Trophoblast cell (in vitro differentiated cells and primary cell): ENCODE measurements at regions not wholly inside any gene's neighbourhood (a gene's known extent, or its start where the extent isn't known, plus 50 kb on each side); places are given as distances from the start of the nearest gene placed in this dataset.
"Not testable (repeated sequence)": the region's sequence is repeated elsewhere in the genome, so short reads cannot be mapped to it uniquely, and the experiment has no call there.

Experiments
- DNase-seq, 2 donors: peaks; one replicate each; pipeline ENCODE4 v3.0.0-alpha.2; 2016
- H2AFZ ChIP-seq: 2 replicates; pipeline ENCODE4 v1.6.1; 2013; ENCODE audit warnings: low read length, moderate library complexity, mild to moderate bottlenecking; ENCODE audit not compliant: insufficient read depth, poor library complexity
- H2AK5ac ChIP-seq: 2 replicates; pipeline ENCODE4 v1.6.1; 2013; ENCODE audit warnings: mild to moderate bottlenecking, low read length
- H2BK120ac ChIP-seq: 2 replicates; pipeline ENCODE4 v1.6.1; 2013; ENCODE audit warnings: low read length, mild to moderate bottlenecking, moderate library complexity; ENCODE audit not compliant: insufficient read depth, poor library complexity
- H2BK12ac ChIP-seq: 2 replicates; pipeline ENCODE4 v1.6.1; 2013; ENCODE audit warnings: mild to moderate bottlenecking, low read length, moderate library complexity
- H2BK5ac ChIP-seq: 2 replicates; pipeline ENCODE4 v1.6.1; 2013; ENCODE audit warnings: low read length, low read depth, moderate library complexity, mild to moderate bottlenecking; ENCODE audit not compliant: poor library complexity
- H3K14ac ChIP-seq: 2 replicates; pipeline ENCODE4 v1.6.1; 2013; ENCODE audit warnings: mild to moderate bottlenecking, low read length
- H3K18ac ChIP-seq: 2 replicates; pipeline ENCODE4 v1.6.1; 2013; ENCODE audit warnings: mild to moderate bottlenecking, low read length
- H3K23ac ChIP-seq: 2 replicates; pipeline ENCODE4 v1.6.1; 2013; ENCODE audit warnings: low read length
- H3K27ac ChIP-seq: 2 replicates; pipeline ENCODE4 v1.5.1; 2013; ENCODE audit warnings: low read depth, mild to moderate bottlenecking, inconsistent platforms, low read length, moderate library complexity
- H3K27me3 ChIP-seq: 2 replicates; pipeline ENCODE4 v1.6.1; 2013; ENCODE audit warnings: inconsistent platforms, mild to moderate bottlenecking, low read length, moderate library complexity; ENCODE audit not compliant: insufficient read depth
- H3K36me3 ChIP-seq, 2 experiments: 1 replicate in 1 of 2; 2 replicates in 1 of 2; pipeline ENCODE4 v1.6.1; 2013; ENCODE audit warnings: low read length in 2 of 2, mild to moderate bottlenecking in 2 of 2, moderate library complexity in 1 of 2; ENCODE audit not compliant: insufficient read depth in 2 of 2, control insufficient read depth in 1 of 2
- H3K4ac ChIP-seq: 2 replicates; pipeline ENCODE4 v1.6.1; 2013; ENCODE audit warnings: low read depth, mild to moderate bottlenecking, low read length, moderate library complexity
- H3K4me1 ChIP-seq, 2 experiments: 1 replicate in 1 of 2; 2 replicates in 1 of 2; pipeline ENCODE4 v1.6.1; 2013; ENCODE audit warnings: low read length in 2 of 2, mild to moderate bottlenecking in 2 of 2, moderate library complexity in 1 of 2; ENCODE audit not compliant: insufficient read depth in 2 of 2, control insufficient read depth in 1 of 2
- H3K4me2 ChIP-seq: 2 replicates; pipeline ENCODE4 v1.6.1; 2013; ENCODE audit warnings: inconsistent platforms, mild to moderate bottlenecking, low read length, moderate library complexity
- H3K4me3 ChIP-seq: 2 replicates; pipeline ENCODE4 v1.5.1; 2013; ENCODE audit warnings: mild to moderate bottlenecking, low read depth, low read length, inconsistent platforms
- H3K79me1 ChIP-seq: one replicate; pipeline ENCODE4 v1.6.1; 2013; ENCODE audit warnings: low read length
- H3K79me2 ChIP-seq: 2 replicates; pipeline ENCODE4 v1.6.1; 2013; ENCODE audit warnings: low read length, mild to moderate bottlenecking; ENCODE audit not compliant: control insufficient read depth, insufficient read depth, poor library complexity
- H3K9ac ChIP-seq: 2 replicates; pipeline ENCODE4 v1.6.1; 2013; ENCODE audit warnings: mild to moderate bottlenecking, low read length
- H3K9me3 ChIP-seq: 2 replicates; pipeline ENCODE4 v1.6.1; 2013; ENCODE audit warnings: low read depth, mild to moderate bottlenecking, control low read depth, inconsistent platforms, low read length; ENCODE audit not compliant: insufficient read depth
- H4K12ac ChIP-seq: 2 replicates; pipeline ENCODE4 v1.6.1; 2013; ENCODE audit warnings: low read depth, mild to moderate bottlenecking, low read length, moderate library complexity
- H4K8ac ChIP-seq: 2 replicates; pipeline ENCODE4 v1.6.1; 2013; ENCODE audit warnings: low read depth, mild to moderate bottlenecking, low read length, moderate library complexity
- H4K91ac ChIP-seq: one replicate; pipeline ENCODE4 v1.6.1; 2013; ENCODE audit warnings: low read depth, mild to moderate bottlenecking, low read length, moderate library complexity
- WGBS: extraction: QIAGEN DNeasy Blood & Tissue Kit; methylation state at CpG from one replicate; pipeline ENCODE4 v1.1.7; 2013; ENCODE audit warnings: missing lambda C conversion rate; ENCODE audit not compliant: insufficient read length, insufficient coverage; ENCODE audit errors: extremely low coverage; 5-methylcytosine and 5-hydroxymethylcytosine counted together

DNA sequence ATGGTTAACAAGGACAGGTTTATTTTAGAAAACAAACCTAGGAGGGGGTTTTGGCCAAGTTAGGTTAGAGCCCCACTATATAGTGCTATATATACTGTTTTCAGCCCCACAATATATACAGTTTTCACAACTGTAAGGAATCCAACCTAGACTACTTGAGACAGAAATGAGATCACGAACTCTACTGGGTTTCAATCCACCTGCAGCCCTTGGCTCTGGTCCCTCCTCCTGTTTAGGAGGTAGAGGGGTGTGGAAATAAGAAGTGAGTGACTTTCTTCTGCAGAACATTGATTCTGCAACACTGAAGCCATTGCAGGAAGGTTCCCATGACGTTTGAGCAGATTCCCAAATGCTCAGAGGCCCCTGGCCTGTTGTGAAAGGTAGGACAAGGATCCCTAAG is 63.7 kb upstream of the MTLN start:
- not testable (repeated sequence) for DNase-seq, H4K8ac ChIP-seq, H3K79me2 ChIP-seq, H3K27me3 ChIP-seq, H2BK5ac ChIP-seq, H4K12ac ChIP-seq, H3K4ac ChIP-seq, H3K79me1 ChIP-seq, H3K27ac ChIP-seq, H3K9ac ChIP-seq, H2BK12ac ChIP-seq, H4K91ac ChIP-seq, H2AFZ ChIP-seq, H3K4me2 ChIP-seq, H3K14ac ChIP-seq, H2BK120ac ChIP-seq, H3K4me3 ChIP-seq, H3K4me1 ChIP-seq, H3K23ac ChIP-seq, H2AK5ac ChIP-seq, H3K18ac ChIP-seq, H3K9me3 ChIP-seq, H3K36me3 ChIP-seq
- no CpG with 5 or more reads among the region's 2 CpGs for WGBS

DNA sequence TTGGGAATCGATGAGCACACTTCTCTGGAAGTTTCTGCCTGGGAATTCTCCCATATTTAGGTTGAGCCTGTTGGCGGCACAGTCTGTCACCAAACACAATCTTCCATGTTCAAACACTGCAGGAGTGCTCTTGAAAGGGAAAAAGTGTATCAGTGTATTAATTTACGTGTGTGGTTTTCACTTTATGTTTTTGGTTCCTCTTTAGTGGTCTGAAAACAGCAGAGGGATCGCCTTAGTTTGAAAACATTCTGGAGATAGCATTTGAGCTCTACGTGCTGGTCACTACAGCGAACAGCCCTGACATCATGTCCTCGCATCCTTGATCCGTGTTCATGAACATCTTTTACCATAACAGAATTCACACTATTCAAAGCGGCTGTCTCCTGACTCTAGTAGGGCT is 57.3 kb upstream of the MTLN start:
- not testable (repeated sequence) for H4K8ac ChIP-seq, H3K36me3 ChIP-seq, H4K91ac ChIP-seq, H3K27me3 ChIP-seq, H2AK5ac ChIP-seq, H3K23ac ChIP-seq, H3K4me3 ChIP-seq, H3K27ac ChIP-seq, H3K18ac ChIP-seq, H3K79me2 ChIP-seq, H3K9ac ChIP-seq, H2AFZ ChIP-seq, DNase-seq, H3K4me2 ChIP-seq, H3K4ac ChIP-seq, H2BK12ac ChIP-seq, H3K9me3 ChIP-seq, H4K12ac ChIP-seq, H3K79me1 ChIP-seq, H2BK120ac ChIP-seq, H2BK5ac ChIP-seq, H3K14ac ChIP-seq, H3K4me1 ChIP-seq
- WGBS = no CpG with 5 or more reads among the region's 9 CpGs

DNA sequence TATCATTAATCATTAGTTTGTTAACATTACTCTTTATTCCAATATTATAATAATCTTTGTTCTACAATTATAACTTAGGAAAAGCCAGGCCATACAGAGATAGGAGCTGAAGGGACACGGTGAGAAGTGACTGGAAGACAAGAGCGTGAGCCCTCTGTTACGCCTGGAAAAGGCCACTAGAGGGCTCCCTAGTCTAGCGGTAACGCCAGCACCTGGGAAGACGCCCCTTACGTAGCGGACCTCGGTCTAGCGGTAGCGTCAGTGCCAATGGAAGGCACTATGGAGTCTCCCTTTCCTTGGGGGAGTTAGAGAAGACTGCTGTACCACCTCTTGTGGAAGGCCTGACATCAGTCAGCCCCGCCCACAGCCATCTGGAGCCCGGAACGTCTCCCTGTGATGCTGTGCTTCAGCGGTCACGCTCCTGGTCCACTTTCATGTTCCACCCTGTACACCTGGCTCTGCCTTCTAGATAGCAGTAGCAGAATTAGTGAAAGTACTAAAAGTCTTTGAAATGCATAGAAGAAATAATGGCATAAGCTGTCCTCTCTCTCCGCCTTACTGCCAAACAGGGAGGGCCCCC is 55.6 kb upstream of the MTLN start:
- not testable (repeated sequence) for H2AFZ ChIP-seq, H3K4ac ChIP-seq, H3K9me3 ChIP-seq, H3K79me1 ChIP-seq, H3K36me3 ChIP-seq, H2BK12ac ChIP-seq, H3K27me3 ChIP-seq, H4K8ac ChIP-seq, H3K18ac ChIP-seq, H3K9ac ChIP-seq, H3K79me2 ChIP-seq, H3K27ac ChIP-seq, H4K12ac ChIP-seq, H2BK5ac ChIP-seq, H3K4me2 ChIP-seq, H4K91ac ChIP-seq, DNase-seq, H3K4me3 ChIP-seq, H3K4me1 ChIP-seq, H2AK5ac ChIP-seq, H3K23ac ChIP-seq, H3K14ac ChIP-seq, H2BK120ac ChIP-seq
- WGBS = no CpG with 5 or more reads among the region's 17 CpGs

- not testable (repeated sequence) for DNase-seq, H3K4me2 ChIP-seq, H3K9ac ChIP-seq, H3K14ac ChIP-seq, H3K9me3 ChIP-seq, H4K8ac ChIP-seq, H3K4me3 ChIP-seq, H2BK12ac ChIP-seq, H3K79me2 ChIP-seq, H3K23ac ChIP-seq, H3K4ac ChIP-seq, H2BK5ac ChIP-seq, H2AFZ ChIP-seq, H3K18ac ChIP-seq, H3K36me3 ChIP-seq, H2AK5ac ChIP-seq, H4K12ac ChIP-seq, H3K27ac ChIP-seq, H3K27me3 ChIP-seq, H3K79me1 ChIP-seq, H2BK120ac ChIP-seq, H4K91ac ChIP-seq, H3K4me1 ChIP-seq
- WGBS = no CpG with 5 or more reads among the region's 1 CpG
Measured at GRCh38 chr2:110264804-110265203, 52.5 kb upstream of the MTLN start.
